Fibroblast of skin of back (primary cell): ENCODE measurements at regions not wholly inside any gene's neighbourhood (a gene's known extent, or its start where the extent isn't known, plus 50 kb on each side); places are given as distances from the start of the nearest gene placed in this dataset.
"Not testable (repeated sequence)": the region's sequence is repeated elsewhere in the genome, so short reads cannot be mapped to it uniquely, and the experiment has no call there.

Source experiments
- DNase-seq: peaks from one replicate; pipeline ENCODE4 v3.0.0-alpha.2; 2013

GRCh38 chr10:81130014-81130413 is 592.3 kb downstream of the SH2D4B start:
- DNase-seq: no peak

- DNase-seq: no peak
These were observed 598.1 kb downstream of the SH2D4B start for GRCh38 chr10:81135851-81136250.

- no peak for DNase-seq
These were observed 598.6 kb downstream of the SH2D4B start for GRCh38 chr10:81136261-81136660.

GRCh38 chr10:81145975-81146374 is 608.3 kb downstream of the SH2D4B start:
- no peak for DNase-seq

- no peak for DNase-seq
These were observed 608.7 kb downstream of the SH2D4B start for GRCh38 chr10:81146436-81146835.

GRCh38 chr10:81152656-81153055 is 615.0 kb downstream of the SH2D4B start:
- DNase-seq: no peak

- no peak for DNase-seq
These were observed 620.0 kb downstream of the SH2D4B start for GRCh38 chr10:81157681-81158080.

GRCh38 chr10:81177651-81178244 is 640.0 kb downstream of the SH2D4B start:
- no peak for DNase-seq

- no peak for DNase-seq
These were observed 641.6 kb downstream of the SH2D4B start for GRCh38 chr10:81179324-81179723.

- DNase-seq: peak; percentile 31
These were observed 642.2 kb downstream of the SH2D4B start for GRCh38 chr10:81179805-81180452.

- DNase-seq: no peak
These were observed 644.6 kb downstream of the SH2D4B start for GRCh38 chr10:81182296-81182695.

GRCh38 chr10:81192221-81192788 is 654.6 kb downstream of the SH2D4B start:
- no peak for DNase-seq

- DNase-seq: no peak
These were observed 663.1 kb downstream of the SH2D4B start for GRCh38 chr10:81200801-81201200.

- DNase-seq: not testable (repeated sequence)
These were observed 667.6 kb upstream of the NRG3 start for GRCh38 chr10:81207359-81207758.

GRCh38 chr10:81213370-81213769 is 661.6 kb upstream of the NRG3 start:
- DNase-seq: no peak

GRCh38 chr10:81215498-81215897 is 659.5 kb upstream of the NRG3 start:
- DNase-seq: peak; percentile 65

GRCh38 chr10:81216949-81217348 is 658.0 kb upstream of the NRG3 start:
- DNase-seq: no peak

GRCh38 chr10:81218307-81218706 is 656.7 kb upstream of the NRG3 start:
- peak; percentile 4 for DNase-seq

GRCh38 chr10:81219758-81220157 is 655.2 kb upstream of the NRG3 start:
- DNase-seq: no peak

- DNase-seq: peak; percentile 65
These were observed 626.1 kb upstream of the NRG3 start for GRCh38 chr10:81248886-81249285.

GRCh38 chr10:81251457-81252115 is 623.4 kb upstream of the NRG3 start:
- DNase-seq: no peak

GRCh38 chr10:81264991-81265390 is 610.0 kb upstream of the NRG3 start:
- not testable (repeated sequence) for DNase-seq

- no peak for DNase-seq
These were observed 604.9 kb upstream of the NRG3 start for GRCh38 chr10:81270051-81270450.
